ENCODE measurements at regions not wholly inside any gene's neighbourhood (a gene's known extent, or its start where the extent isn't known, plus 50 kb on each side); places are given as distances from the start of the nearest gene placed in this dataset.
"Not testable (repeated sequence)": the region's sequence is repeated elsewhere in the genome, so short reads cannot be mapped to it uniquely, and the experiment has no call there.

DNA sequence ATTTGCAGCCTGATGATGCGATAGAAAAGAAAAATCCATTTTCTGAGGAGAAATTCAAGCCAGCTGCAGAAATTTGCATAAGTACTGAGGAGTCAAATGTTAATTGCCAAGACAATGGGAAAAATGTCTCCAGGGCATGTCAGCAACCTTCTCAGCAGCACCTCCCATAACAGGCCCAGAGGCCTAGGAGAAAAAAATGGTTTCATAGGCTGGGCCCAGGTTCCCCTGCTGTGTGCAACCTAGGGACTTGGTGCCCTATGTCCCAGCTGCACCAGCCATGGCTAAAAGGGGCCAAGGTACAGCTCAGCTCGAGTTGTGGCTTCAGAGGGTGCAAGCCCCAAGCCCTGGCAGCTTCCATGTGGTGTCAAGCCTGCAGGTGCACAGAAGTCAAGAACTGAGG, 144.8 kb upstream of the PRKD1 start:
- not testable (repeated sequence) for DNase-seq

GRCh38 chr14:30077946-30078345, 150.3 kb upstream of the PRKD1 start:
- DNase-seq, result no peak

DNA sequence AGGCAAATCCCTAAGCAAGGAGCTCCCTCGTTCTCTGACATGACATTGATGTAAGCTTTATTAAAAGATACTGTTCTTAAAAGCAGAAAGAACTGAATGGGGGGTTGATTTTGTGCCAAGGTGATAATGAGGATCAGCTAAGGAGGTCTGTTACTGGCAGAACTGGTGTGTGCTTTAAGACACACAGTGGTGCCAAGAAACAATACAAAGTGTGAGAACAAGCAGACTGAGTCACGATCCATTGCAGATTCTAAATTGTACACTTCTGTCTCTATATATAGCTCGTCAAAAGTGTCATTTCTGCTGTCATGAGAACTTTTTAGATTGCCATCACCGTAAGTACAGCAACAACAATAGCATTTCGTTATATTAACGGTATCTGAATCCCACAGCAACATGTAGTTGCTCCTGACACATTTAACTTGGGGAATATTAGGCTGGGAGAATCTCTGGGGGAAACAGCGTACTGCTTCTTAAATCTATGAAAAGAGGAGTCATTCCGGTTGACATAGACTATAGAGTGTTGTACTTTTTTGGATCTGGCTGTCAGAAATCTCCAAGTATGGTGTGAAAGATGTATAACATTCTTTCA, 151.3 kb upstream of the PRKD1 start:
- no peak for DNase-seq

DNA sequence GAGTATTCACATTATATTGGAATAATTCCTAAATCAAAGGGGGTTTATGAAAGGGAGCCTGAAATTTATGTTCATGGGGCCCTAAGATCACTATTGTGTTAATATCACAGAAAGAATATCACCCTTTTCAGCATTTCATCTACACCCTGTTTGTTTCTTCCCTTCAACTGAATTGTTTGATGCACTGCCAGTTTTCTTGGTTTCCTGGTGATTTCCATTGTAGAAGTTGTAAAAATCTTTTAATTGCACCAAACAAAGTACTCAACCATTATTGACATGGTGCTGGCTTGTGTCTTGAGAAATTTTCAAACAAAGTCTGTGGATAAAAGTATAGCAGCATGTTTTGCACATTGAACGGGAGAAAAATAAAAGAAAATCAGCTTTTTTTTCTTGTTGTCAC, 154.8 kb upstream of the PRKD1 start:
- no peak for DNase-seq

DNA sequence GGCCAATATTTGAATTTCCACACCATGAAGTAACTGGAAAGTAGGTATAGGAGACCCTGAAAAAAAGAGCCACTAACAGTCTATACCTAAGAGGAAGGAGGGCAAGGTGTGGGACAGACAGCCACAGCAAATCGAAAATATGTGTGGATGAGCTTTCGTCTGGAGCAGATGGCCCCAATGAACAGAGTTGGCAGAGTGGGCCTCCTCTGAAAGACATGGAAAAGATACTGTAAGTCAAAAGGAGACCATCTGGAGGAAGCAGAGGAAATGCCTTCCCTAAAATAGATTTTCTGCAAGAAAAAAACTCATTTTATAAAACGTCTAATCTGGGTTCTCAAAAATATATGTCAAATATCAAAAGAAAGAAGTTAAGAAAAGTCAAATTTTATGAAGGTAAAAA, 157.2 kb upstream of the PRKD1 start:
- no peak for DNase-seq

- no peak for DNase-seq
These were observed 158.3 kb upstream of the PRKD1 start for GRCh38 chr14:30085943-30086342.

GRCh38 chr14:30088620-30089019, 161.0 kb upstream of the PRKD1 start:
- no peak for DNase-seq

- DNase-seq, result no peak
These were observed 181.5 kb upstream of the PRKD1 start for GRCh38 chr14:30108975-30109700.

- DNase-seq, result no peak
These were observed 186.4 kb upstream of the PRKD1 start for GRCh38 chr14:30114051-30114450.

DNA sequence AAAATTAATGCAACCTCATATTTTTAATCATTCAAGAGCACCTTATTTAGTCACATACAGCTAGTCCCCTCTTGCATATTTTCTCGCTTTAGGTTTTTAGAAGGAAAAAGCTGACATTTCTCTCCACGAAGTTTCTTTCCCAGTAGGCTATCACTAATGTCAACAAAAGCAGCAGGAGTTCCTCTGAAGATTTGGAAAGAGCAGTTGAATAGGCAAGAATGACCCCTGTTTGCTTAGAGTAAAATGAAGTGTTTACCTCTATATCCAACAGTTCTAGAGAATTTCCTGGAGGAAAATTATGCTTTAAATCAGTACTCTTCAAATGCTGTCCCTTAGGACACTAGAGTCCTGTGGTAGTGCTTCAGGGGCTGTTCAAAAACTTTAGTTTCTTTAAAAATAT, 188.1 kb upstream of the PRKD1 start:
- DNase-seq, result no peak

GRCh38 chr14:30118992-30119640, 191.5 kb upstream of the PRKD1 start:
- DNase-seq, result no peak

- DNase-seq, result no peak
These were observed 197.8 kb upstream of the PRKD1 start for GRCh38 chr14:30125322-30125979.

GRCh38 chr14:30129807-30130206, 202.2 kb upstream of the PRKD1 start:
- DNase-seq, result no peak

DNA sequence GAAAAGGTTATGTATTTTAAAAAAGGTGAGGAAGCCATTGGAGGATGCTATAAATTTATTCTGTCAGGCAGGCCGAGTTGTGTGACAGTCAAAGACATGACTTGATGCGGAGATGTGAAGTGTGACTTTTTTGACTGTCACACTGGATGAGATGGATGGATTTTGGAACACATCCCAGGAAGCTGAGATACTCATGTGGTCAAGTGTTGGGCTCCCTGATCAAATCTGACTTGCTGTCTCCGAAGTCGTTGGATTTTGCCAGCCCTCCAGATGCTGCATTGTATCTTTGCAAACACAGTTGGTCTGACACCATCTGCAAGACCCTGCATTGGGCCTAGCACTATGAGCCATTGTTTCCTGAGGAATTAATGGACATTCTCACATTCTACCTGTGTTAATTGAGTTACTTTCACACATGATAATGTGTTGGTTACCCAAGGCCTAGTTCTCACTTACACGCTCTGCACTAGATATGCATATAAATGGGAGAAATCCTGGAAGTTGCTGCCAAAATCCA, 204.0 kb upstream of the PRKD1 start:
- DNase-seq, result no peak

DNA sequence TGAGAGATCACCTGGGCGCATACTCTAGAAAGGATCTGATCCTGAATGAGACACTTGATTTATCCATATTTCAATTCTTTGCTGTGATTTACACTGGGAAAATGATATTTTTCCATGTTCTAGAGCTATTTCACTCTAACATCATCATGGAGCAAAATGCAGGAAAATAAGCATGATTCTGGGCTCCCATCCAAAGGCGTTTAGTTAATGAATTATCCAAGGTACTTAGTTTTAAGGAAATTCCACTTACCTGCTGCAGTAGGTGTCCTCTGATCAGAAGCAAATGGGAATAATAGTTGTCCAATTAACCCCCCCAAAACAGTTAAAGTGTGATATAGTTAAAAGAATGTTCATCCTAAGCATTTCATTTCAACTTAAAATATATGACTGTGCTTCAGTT, 204.5 kb upstream of the PRKD1 start:
- DNase-seq, result no peak

GRCh38 chr14:30134936-30135335, 207.3 kb upstream of the PRKD1 start:
- no peak for DNase-seq

- DNase-seq, result no peak
These were observed 210.9 kb upstream of the PRKD1 start for GRCh38 chr14:30138567-30138966.

DNA sequence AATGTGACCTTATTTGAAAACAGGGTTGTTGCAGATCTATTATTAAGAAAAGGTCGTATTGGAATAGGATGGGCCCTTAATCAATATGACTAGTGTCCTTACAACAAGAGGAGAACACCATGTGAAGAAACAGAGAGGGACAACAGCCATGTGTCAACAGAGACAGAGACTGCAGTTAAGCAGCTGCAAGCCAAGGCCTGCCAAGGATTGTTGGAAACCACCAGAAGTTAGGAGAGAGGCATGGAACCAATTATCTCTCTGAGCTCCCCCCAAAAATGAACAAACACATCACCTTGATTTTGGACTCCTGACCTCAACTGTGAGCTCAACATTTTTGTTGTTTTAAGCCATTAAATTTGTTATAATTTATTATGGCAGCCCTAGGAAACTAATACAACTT, 214.6 kb upstream of the PRKD1 start:
- no peak for DNase-seq

- no peak for DNase-seq
These were observed 216.0 kb upstream of the PRKD1 start for GRCh38 chr14:30143627-30144026.

GRCh38 chr14:30153717-30154116, 226.1 kb upstream of the PRKD1 start:
- no peak for DNase-seq

GRCh38 chr14:30156571-30156970, 228.9 kb upstream of the PRKD1 start:
- no peak for DNase-seq

GRCh38 chr14:30158299-30158698, 230.7 kb upstream of the PRKD1 start:
- no peak for DNase-seq

DNA sequence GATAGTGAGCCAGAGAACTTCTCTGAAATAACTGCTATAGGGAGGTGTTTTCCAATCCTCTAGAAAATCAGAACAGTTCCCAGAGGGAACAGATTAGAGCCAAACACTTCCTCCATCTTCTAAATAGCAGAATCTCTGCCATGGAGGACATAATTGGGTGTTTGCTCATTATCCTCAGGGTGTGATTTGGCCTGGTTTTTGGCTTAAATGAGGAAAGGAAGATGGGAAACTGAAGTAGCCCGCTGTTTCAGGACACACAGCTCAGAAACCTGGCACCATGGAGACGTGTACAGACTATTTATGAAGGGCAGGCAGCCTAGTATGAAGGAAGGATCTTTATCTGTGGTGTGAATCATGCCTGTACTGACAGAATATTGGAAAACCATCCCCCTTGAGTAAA, 231.7 kb upstream of the PRKD1 start:
- DNase-seq, result no peak

- DNase-seq, result no peak
These were observed 233.0 kb upstream of the PRKD1 start for GRCh38 chr14:30160608-30161007.

All from GOT3 (cell line).